GM10266 (cell line): ENCODE measurements at regions not wholly inside any gene's neighbourhood (a gene's known extent, or its start where the extent isn't known, plus 50 kb on each side); places are given as distances from the start of the nearest gene placed in this dataset.

Experiments
- DNase-seq: peaks from one replicate; pipeline ENCODE4 v3.0.0; 2012; ENCODE audit errors: extremely low spot score
- TF ChIP-seq, protein P1 (sequence below): IDR thresholded peaks from 2 replicates; pipeline ENCODE4 v1.5.1; 2012; ENCODE audit warnings: mild to moderate bottlenecking, low read depth; ENCODE audit not compliant: control insufficient read depth, insufficient read depth; ENCODE audit errors: missing control alignments

DNA sequence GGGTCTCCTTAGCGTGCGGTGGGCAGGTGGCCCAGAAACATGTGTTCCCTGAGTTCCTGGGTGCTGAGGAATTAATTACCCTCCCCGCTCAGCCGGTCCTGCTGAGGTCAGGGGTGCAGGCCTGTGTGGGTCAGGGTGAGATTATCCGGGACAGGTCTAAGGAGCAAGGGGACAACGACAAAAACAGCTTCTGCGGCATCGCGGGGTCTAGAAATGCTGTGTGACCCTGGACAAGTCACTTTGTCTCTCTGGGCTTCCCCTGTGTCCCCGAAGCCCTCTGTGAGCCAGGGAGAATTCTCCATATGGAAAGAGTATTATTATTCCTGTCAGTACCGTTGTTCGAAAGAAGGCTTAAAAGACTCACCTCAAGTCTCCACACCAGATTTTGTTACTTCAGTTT lies 186.1 kb downstream of the MN1 start:
- TF ChIP-seq, protein P1, sequence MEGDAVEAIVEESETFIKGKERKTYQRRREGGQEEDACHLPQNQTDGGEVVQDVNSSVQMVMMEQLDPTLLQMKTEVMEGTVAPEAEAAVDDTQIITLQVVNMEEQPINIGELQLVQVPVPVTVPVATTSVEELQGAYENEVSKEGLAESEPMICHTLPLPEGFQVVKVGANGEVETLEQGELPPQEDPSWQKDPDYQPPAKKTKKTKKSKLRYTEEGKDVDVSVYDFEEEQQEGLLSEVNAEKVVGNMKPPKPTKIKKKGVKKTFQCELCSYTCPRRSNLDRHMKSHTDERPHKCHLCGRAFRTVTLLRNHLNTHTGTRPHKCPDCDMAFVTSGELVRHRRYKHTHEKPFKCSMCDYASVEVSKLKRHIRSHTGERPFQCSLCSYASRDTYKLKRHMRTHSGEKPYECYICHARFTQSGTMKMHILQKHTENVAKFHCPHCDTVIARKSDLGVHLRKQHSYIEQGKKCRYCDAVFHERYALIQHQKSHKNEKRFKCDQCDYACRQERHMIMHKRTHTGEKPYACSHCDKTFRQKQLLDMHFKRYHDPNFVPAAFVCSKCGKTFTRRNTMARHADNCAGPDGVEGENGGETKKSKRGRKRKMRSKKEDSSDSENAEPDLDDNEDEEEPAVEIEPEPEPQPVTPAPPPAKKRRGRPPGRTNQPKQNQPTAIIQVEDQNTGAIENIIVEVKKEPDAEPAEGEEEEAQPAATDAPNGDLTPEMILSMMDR, result no peak
- no peak for DNase-seq

DNA sequence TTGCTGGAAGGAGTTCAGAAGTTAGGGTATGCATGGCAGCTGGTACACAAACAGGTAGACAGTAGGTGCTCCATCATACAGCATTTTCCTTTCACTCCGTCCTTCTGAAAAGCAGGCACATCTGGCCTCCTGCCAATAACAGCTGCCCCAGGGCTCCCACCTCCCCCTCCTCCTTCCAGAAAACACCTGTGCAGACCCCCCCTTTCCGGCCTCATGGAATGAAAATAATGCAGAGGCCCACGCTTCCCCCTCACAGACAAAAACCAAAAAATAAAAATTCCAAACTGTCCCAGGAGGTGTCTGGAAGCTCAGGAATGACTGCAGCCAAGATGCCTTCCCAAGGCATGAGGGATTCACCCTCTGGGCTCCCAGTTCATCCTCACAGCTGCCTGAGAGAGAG lies 185.5 kb downstream of the MN1 start:
- DNase-seq, result no peak
- TF ChIP-seq, protein P1, result no peak

DNA sequence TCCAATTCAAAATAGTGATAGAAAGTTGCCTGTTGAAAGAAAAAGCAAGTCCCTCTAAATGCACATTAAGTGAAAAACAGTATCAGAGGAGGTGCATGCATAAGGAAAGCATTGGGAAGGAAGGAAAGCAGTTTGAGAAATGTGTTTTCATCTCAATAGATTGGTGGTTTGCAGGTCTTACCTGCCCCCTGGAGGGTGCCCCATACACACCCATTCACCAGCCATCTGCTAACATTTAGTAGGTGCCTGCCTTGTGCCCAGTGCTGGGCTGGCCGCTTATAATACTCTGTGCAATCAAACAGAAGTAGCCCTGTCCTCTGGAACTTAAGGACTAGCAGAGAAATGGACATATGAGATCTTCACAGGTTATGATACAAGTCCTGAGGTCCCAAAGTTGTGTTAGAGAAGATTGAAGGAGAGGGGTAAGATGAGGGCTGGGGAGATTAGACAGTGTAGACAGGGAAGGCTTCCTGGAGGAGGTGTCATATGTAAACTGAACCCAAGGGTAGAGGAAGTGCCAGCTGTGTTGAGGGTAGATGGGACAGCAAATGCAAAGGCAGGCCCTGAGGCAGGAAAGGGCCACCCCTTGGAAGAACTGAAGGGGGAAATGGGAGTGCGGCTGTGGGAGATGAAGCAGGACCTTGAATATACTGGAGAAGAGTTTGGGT lies 184.2 kb downstream of the MN1 start:
- TF ChIP-seq, protein P1, result no peak
- DNase-seq, result no peak

DNA sequence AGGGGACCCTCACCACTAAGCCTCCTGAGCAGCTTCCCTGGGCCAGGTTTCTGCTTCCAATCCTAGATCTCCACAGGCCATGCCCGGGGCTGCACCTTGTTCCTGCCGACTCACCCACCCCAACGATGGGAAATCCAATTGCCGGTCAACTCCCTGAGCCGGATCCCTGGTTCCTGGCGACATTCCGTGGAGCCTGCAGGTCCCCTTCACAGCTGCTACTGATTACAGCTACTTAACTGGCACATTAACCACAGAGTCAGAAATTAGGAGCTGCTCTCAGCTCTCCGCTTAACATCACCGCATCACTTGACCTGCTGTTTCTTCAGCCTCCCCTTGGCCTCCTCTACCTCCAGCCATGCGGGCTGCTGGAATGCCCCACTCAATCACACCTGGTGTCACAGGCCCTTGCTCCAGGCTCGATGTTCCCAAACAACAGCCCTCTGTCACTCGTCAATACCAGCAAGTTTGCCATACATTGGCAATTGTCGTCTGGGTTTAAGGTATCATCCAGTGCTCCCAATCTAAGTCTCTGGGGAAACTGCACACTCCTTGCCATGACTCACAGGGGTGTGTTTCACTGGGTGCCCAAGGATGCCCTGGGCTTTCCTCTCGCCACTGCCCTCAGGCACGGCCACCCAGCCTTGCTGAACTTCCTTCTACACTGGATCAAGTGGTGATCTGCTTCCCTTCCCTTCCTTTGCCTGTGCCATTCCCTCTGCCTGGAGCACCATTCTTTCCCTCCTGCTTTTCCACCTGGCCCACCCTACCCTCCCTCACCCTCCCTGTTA lies 181.0 kb downstream of the MN1 start:
- TF ChIP-seq, protein P1, result no peak
- DNase-seq, result no peak

DNA sequence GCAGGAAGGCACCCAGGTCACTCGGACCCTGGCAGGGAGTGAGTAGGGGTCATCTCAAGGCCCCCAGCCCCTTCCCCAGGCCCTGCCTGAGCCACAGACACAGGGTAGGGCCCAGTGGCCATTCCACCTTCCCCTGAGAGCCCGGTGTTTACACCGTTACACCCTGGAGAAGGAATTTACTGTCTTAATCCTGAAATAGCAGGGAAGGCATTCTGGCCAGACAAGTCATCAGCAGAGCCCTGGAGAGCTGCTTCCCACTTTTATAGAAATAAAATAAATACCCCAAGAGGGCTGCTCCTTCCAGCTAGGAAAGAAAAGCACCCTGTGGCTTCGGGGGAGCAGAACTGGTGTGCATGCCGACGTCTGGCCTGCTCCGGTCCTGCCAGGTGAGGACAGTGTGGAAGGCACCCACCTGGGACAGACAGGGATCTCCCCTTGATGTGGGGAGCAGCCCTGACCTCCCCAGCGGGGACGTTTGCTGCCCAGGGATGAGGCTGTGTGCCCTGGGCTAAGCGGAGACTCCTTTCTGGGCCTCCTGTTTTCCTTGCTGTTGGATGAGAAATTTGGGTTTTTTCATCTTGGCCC lies 180.0 kb downstream of the MN1 start:
- TF ChIP-seq, protein P1, result no peak
- no peak for DNase-seq

DNA sequence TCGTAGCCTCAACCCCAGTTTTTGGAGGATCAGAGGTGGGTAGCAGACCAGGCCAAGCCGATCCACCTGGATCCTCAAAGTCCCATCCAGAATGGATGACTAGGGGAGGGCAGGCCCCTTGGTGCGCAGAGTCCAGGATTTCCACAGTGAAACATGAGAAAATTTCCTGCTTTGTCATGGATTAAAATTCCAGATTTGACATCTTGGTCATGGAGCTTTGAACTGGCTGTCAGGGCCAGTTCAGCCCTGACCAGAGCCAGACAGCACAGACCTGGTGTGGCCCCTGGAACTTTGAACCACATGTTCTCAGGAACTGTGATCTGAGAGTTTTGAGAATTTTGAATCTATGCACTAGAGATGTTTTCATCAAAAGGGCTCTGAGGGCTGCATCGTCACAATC lies 177.5 kb downstream of the MN1 start:
- no peak for DNase-seq

More for the DNA sequence above, 177.5 kb downstream of the MN1 start:
- TF ChIP-seq, protein P1, result no peak
